Cerebellar nuclear complex (tissue), 1 donor: ENCODE measurements at regions not wholly inside any gene's neighbourhood (a gene's known extent, or its start where the extent isn't known, plus 50 kb on each side); places are given as distances from the start of the nearest gene placed in this dataset.
"Not testable (repeated sequence)": the region's sequence is repeated elsewhere in the genome, so short reads cannot be mapped to it uniquely, and the experiment has no call there.

ENCODE experiments used
- DNase-seq, 2 experiments: peaks; one replicate each; lab custom pipeline; 2025; lab: John Stamatoyannopoulos, UW

DNA sequence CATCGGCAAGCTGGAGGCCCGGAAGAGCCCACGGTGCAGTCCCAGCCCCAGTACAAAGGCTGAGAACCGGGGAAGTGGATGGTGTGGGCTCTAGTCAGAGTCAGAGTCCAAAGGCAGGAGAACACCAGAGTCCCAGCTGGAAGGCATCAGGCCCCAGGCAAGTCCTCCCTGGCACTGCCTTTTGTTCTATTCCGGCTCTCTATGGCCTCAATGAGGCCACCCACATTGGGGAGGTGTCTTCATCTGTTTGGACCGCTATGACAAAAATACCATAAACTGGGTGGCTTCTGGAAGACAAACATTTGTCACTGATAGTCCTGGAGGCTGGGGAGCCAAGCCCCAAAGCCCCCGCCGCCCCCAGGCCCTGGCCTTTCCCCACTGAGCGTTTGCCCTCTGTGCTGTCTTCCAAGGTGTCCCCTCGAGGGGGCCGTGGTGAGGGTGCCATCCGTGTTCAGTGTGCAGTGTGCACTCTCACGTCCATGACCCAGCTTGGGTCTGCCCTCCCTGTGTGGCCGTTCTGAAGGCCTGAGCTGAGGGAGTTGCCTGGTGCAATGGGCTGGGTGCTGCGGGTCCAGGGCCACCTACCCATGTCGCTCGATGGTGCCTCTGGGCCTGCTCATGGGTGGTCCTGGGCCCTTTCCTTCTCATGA, 99.1 kb upstream of the PPP1R26 start:
- DNase-seq = no peak

GRCh38 chr9:135381762-135382310, 97.7 kb upstream of the PPP1R26 start:
- no peak for DNase-seq

DNA sequence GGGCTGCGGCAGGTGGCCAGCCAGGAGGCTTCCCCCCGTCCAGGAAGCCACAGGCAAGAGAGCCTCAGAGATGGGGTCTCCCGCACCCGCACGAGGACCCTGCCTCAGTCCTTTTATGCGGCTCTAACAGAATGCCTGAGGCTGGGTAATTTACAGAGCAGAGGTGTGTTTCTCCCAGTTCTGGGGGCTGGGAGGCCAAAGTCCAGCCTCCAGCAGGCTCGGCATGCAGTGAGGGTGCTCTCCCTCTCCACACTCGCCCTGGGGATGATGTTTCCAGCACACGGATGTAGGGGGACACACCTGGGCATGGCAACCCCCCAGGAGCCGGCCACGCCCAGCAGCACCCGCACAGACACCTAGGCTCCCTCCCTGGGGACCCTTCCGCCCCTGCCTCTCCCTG, 95.4 kb upstream of the PPP1R26 start:
- DNase-seq = no peak

- not testable (repeated sequence) for DNase-seq
Measured at GRCh38 chr9:135384815-135385405, 94.7 kb upstream of the PPP1R26 start.

DNA sequence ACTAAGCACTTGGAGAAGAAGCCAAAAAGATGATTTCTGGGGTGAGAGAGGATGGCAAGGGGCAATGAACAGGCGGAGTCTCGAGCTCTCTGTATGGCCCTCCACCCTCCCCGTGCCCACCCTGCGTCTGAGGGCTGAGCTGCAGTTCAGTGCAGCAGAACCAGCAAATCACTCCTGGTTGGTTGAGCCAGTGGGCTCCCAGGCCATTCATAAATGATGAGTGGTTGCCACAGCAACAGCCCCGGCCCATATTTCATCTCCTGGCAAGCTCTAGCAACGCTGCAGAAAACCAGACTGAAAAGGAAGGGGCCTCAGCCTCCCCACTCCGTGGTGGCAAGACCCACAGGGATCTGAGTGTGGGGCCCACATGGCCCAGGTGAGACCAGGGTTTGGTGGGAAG, 93.8 kb upstream of the PPP1R26 start:
- no peak for DNase-seq

- DNase-seq = no peak
Measured at GRCh38 chr9:135387976-135388375, 91.6 kb upstream of the PPP1R26 start.

GRCh38 chr9:135388530-135388929, 91.1 kb upstream of the PPP1R26 start:
- no peak for DNase-seq

DNA sequence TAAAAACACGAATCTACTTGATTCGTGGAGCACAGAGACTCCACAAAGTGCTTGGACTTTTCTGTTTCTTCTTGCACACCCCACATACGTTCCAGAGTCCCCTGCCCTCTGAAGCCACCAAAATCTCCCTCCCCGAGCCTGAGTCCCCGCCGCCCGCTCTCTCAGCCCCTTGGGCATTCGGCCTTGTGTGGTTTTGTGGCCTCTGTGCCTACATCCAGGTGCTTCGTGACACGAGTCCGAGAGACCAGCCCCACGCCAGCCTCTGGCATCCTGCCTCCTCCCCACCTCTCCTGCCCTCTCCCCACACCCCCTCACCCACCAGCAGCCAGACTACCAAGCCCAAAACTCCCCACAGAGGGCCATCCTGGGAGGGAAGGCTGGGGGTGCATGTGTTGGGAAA, 87.8 kb upstream of the PPP1R26 start:
- no peak for DNase-seq

GRCh38 chr9:135392511-135392910, 87.1 kb upstream of the PPP1R26 start:
- no peak for DNase-seq

- DNase-seq = no peak
Measured at GRCh38 chr9:135394131-135394530, 85.5 kb upstream of the PPP1R26 start.

- no peak for DNase-seq
Measured at GRCh38 chr9:135394699-135395645, 84.6 kb upstream of the PPP1R26 start.

DNA sequence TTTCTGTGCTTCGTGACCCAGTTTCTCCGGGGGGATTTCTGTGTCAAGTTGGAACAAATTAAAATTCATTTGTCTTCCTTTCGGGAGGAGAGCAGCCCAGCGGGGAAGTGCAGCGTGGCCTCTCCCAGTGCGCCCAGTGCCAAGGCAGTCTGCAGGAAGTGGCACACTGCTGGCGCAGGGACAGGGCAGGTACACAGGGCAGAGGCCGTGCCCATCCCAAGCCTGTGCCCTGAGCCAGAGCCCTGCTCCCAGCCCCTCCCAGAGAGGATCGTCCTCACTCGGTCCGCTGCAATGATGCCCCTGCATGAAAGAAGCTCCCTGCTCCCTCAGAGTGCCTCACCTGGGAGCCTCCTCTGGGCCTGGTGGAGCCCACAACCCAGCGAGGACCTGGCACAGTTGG, 82.4 kb upstream of the PPP1R26 start:
- no peak for DNase-seq

DNA sequence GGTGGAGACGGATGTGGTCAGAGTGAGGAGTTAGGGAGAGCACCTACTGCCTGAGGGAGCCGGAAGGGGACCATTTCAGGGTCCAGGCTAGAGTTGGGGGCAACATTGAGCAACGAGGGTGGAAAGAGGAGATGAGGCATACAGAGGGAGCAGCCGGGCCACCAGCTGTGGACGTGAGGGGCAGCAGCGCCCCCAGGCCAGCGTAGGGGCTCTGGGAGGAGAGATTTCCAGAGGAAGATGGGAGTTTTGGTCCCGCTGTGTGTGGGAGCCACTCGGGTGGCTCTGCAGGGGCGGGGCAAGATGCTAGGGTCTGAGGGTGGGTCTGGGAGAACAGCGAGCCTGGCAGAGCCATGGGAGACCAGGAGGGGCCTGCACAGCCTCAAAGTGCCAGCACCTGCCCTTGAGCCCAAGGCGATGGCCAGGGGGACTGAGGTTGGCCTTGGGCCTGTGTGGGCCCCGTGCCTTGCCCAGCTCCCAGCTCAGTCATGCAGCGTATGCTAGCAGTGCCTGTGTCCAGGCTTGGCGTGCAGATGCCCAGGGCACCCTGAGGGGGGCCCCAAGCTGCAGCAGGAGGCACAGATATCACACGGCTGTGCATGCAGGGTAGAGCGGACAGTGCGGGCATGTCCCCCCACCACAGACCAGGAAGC, 80.5 kb upstream of the PPP1R26 start:
- no peak for DNase-seq

GRCh38 chr9:135400496-135400895, 79.1 kb upstream of the PPP1R26 start:
- DNase-seq = no peak

- DNase-seq = no peak
Measured at GRCh38 chr9:135401218-135401617, 78.4 kb upstream of the PPP1R26 start.

DNA sequence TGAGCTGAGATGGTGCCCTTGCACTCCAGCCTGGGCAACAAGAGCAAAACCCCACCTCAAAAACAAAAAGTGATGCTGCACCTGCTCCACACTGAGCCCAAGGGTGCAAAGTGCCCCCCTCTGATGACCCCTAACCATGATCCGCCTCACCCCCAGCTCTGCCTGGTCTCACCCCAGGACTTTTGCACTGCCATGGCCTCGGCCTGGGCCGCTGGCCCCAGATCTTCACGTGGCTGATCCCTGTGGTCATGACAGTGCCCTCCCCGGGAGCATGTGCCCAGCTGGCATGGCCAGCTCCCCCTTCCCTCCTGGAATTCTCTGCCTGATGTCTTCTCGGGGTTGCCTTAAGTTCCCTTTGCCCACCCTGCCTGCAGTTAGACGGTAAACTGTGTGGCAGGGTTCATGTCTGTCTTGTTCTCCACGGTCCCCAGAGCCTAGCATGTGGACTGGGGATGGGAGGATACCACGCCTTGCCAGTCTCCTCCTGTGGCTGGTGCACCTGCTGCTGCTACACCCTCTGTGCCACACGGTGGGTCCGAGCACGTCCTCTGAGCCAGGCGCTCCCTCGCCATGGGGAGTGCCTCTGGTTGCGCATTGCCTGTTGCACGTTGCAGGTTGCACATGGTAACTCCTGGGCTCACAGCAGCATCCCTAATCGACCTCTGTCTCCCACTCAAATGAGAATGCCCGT, 77.4 kb upstream of the PPP1R26 start:
- no peak for DNase-seq

GRCh38 chr9:135402739-135403695, 76.6 kb upstream of the PPP1R26 start:
- DNase-seq = no peak

DNA sequence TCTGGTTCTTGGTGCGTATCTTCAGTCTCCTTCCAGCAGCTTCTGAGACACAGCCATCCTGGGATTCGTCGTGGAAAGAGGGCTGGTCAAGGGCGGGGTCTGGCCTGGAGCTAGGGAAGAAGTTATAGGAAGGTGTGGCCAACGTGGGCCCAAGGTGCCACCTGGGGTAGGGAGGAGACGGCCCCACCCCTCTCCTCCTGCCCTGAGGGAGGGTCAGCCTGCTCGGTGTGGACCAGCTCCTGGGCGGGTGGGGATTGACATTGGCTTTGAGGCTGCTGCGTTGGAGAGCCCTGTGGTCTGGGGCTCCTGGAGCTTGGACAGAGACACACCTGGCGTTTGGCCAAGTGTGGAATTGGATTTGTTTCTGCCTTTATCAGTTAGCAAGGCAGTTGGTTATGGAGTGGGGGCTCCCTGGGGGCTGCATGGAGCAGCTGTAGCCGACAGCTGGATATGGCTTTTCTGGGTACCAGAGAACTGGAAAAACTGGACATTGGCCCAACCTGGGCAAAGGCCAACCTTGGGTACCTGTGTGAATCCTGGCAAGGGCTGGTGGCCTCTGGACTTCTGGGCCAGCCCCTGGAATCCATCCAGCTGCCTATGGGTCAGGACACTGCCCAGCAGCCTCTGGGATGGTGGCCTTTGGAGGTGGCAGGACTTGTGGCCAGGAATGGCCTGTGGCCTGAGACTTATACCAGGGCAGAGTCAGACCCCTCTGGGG, 75.7 kb upstream of the PPP1R26 start:
- DNase-seq = no peak

DNA sequence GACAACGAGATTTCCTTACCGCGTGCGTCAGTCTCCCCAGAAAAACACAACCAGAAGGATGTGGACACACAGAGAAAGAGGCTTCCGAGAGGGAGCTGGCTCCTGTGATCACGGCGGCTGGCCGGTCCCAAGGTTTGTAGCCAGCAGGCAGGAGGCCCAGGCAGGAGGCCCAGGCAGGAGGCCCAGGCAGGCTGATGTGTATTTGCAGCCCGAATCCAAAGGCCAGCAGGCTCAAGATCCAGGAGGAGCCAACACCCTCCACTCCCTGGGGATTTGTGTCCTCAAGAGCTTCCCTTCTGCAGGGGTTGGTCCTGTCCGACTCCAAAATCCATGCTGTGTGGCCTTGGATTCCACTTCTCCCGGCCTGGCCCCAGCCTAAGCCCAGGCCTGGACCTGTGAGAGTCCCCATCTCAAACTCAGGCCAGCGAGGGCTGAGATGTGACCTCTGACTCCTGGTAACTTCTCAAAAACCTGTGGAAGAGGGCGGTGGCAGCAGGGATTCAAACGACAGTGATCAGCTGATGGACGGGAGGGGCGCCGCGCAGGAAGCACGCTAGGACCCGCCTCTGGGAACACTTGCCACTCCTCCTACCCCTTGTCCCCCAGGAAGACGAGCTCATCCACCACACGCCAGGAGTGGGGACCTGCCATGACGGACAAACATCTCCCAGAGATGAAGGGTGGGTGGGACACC, 75.0 kb upstream of the PPP1R26 start:
- no peak for DNase-seq
